ENCODE measurements at regions not wholly inside any gene's neighbourhood (a gene's known extent, or its start where the extent isn't known, plus 50 kb on each side); places are given as distances from the start of the nearest gene placed in this dataset.

DNA sequence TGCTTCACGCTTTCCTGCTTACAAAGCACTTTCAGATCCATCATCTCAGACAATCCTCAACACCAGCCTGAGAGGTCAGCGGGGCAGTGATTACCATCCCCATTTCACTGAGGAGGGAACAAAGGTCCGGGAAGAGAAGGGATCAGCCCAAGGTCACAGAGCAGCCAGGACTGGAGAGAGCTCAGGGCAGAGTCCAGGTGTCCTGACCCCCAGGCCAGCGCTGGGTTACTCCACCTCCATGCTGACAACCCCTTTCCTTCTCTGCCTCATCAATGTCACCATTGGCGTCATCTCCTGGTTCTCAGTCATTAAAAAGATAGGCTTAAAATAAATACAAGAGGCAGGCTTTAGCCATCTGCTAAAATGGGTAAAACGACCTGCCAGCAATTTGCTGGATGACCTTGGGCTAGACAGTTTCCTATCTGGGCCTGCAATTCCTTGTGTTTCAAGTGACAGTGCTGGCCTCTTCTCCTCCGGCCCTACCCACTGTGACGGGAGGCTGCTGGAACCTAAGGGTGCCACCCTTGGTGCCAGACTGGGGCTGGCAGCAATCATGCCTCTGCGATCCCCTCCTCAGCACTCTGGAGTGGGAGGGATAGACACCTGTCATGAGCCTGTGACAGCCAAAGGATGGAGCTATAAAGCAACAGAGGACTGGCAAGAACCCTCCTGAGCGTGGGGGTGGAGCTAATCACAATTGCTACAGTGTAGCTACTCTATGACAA is 79.5 kb upstream of the CCL1 start:
- in situ Hi-C loops (cut with HindIII; ENCODE audit: low pct_ligation_motif_present, low sequenced_read_pairs) = no loop called here
- H3K27me3 ChIP-seq (replicated peaks) = no peaks in the 10 kb centered on the region
- H3K36me3 ChIP-seq (replicated peaks) = no peaks in the 10 kb centered on the region
- TF ChIP-seq, protein P1, sequence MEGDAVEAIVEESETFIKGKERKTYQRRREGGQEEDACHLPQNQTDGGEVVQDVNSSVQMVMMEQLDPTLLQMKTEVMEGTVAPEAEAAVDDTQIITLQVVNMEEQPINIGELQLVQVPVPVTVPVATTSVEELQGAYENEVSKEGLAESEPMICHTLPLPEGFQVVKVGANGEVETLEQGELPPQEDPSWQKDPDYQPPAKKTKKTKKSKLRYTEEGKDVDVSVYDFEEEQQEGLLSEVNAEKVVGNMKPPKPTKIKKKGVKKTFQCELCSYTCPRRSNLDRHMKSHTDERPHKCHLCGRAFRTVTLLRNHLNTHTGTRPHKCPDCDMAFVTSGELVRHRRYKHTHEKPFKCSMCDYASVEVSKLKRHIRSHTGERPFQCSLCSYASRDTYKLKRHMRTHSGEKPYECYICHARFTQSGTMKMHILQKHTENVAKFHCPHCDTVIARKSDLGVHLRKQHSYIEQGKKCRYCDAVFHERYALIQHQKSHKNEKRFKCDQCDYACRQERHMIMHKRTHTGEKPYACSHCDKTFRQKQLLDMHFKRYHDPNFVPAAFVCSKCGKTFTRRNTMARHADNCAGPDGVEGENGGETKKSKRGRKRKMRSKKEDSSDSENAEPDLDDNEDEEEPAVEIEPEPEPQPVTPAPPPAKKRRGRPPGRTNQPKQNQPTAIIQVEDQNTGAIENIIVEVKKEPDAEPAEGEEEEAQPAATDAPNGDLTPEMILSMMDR (IDR thresholded peaks at IDR 0.05; ENCODE audit: low read depth, low read length, missing control alignments) = no peak
- no peak overlapping the region for H3K4me3 ChIP-seq (ENCODE audit: low read depth, low read length)
- no peak for DNase-seq
- no peak overlapping the region for H3K27ac ChIP-seq

DNA sequence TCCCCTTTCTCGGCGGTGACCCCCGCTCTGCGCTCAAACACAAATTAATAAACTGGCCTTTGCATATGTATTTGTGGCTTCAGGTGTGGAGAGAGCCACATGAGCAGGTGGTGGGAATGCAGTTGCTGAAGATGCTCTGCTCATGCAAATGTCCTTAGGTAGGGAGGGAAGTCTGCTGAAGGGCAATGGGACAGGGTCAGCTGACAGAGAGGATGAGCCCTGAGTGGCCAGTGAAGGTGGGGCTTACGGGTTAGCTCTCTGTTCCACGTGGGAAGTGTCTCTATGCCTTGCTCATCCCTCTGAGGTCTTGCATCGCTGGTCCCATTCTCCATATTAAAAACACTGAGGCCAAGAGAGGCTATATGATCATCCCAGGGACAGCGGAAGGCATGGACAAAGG is 74.2 kb upstream of the CCL1 start:
- no peaks in the 10 kb centered on the region for H3K27me3 ChIP-seq (replicated peaks)
- TF ChIP-seq, protein P1 (IDR thresholded peaks at IDR 0.05; ENCODE audit: low read depth, low read length, missing control alignments) = no peak
- DNase-seq = no peak
- in situ Hi-C loops (cut with HindIII; ENCODE audit: low pct_ligation_motif_present, low sequenced_read_pairs) = no loop called here
- H3K36me3 ChIP-seq (replicated peaks) = no peaks in the 10 kb centered on the region
- no peak overlapping the region for H3K4me3 ChIP-seq (ENCODE audit: low read depth, low read length)
- no peak overlapping the region for H3K27ac ChIP-seq

DNA sequence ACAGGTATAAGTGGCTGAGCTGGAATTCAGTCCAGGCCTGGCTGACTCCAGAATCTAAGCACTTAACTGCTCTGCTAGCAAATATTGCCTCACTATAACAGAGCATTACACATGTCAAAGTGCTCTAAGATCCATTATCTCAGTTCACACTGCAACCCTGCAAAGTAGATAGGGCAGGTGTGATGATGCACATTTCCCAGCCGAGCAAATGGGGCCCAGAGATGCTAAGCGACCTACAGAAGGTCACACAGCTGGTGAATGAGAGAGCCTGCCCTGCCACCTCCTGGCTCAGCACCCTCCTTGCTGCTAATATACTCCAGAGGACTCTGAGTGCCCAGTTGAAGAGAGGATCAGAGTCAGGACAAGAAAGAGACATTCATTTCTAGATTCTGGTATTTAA is 73.6 kb upstream of the CCL1 start:
- DNase-seq = no peak
- TF ChIP-seq, protein P1 (IDR thresholded peaks at IDR 0.05; ENCODE audit: low read depth, low read length, missing control alignments) = no peak
- in situ Hi-C loops (cut with HindIII; ENCODE audit: low pct_ligation_motif_present, low sequenced_read_pairs) = no loop called here
- Histone ChIP-seq H3K27ac (no peak overlapping the region), H3K27me3 (replicated peaks) (no peaks in the 10 kb centered on the region), H3K4me3 (ENCODE audit: low read depth, low read length) (no peak overlapping the region), H3K36me3 (replicated peaks) (no peaks in the 10 kb centered on the region)

DNA sequence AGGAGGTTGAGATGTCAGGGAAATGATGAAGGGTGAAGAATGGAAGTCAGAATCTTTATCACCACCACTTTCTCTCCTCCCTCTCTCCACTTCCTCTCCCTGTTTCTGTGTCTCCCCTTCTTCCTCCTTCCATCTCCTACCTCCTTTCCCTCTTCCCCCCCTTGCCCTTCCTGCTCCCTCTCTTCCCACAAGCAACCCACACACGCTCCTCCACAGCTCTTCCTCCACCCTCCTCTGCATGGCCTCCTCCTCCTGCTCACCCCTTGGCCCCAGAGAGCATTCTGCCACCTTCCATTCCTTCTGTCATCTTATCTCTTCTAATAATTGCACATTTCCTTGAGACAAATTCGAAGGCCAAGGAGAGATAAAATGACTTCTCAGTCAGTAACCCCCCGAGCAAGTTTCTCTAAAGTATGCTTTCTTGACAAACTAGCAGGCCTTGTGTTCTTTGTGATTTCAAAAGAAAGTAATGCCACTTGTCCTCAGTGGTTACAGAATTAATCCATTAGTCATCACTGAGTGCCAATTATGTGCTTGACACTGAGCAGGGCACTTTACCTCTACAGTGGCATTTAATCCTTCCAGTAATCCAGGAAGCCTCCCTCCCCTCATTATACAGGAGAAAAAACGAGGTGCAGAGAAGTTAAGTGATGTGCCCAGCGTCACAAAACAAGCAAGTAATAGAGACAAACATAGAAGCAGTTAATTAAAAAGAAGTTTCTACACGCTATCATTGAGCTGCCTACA is 72.3 kb upstream of the CCL1 start:
- no peak for DNase-seq
- in situ Hi-C loops (cut with HindIII; ENCODE audit: low pct_ligation_motif_present, low sequenced_read_pairs) = no loop called here
- no peak overlapping the region for H3K27ac ChIP-seq
- H3K27me3 ChIP-seq (replicated peaks) = no peaks in the 10 kb centered on the region
- TF ChIP-seq, protein P1 (IDR thresholded peaks at IDR 0.05; ENCODE audit: low read depth, low read length, missing control alignments) = no peak
- H3K4me3 ChIP-seq (ENCODE audit: low read depth, low read length) = no peak overlapping the region
- H3K36me3 ChIP-seq (replicated peaks) = no peaks in the 10 kb centered on the region

DNA sequence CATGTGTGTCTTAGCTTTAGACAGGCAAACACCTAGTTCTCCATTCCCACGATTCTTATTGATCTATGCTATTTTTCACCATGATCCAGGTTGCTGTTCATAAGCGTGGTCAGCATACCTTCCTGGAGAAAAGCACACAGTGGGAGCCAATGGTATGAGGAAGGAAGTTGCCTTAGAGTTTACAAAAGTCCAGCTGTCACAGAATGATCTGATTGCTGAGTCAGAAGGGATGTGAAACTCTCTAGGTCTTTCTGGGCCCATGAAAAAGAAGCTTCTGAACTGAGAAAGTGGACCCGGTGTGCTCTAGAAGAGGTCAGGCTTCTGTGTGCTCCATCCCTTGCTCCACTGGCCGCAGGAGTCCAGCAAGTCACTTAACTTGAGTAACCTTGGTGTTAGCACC is 71.0 kb upstream of the CCL1 start:
- TF ChIP-seq, protein P1 (IDR thresholded peaks at IDR 0.05; ENCODE audit: low read depth, low read length, missing control alignments) = no peak
- Histone ChIP-seq H3K27ac (no peak overlapping the region), H3K27me3 (replicated peaks) (no peaks in the 10 kb centered on the region), H3K36me3 (replicated peaks) (no peaks in the 10 kb centered on the region), H3K4me3 (ENCODE audit: low read depth, low read length) (no peak overlapping the region)
- no peak for DNase-seq
- in situ Hi-C loops (cut with HindIII; ENCODE audit: low pct_ligation_motif_present, low sequenced_read_pairs) = no loop called here

All from brain microvascular endothelial cell (primary cell).